GM12891 (cell line): ENCODE measurements at regions not wholly inside any gene's neighbourhood (a gene's known extent, or its start where the extent isn't known, plus 50 kb on each side); places are given as distances from the start of the nearest gene placed in this dataset.

ENCODE experiments used
- POLR2A ChIP-seq: IDR thresholded peaks from 2 replicates; pipeline ENCODE4 v1.6.1; 2011; ENCODE audit warnings: low read depth, low read length, control low read depth
- POLR2AphosphoS5 ChIP-seq: IDR thresholded peaks from 2 replicates; pipeline ENCODE4 v1.6.1; 2011; ENCODE audit warnings: low read depth, low read length, control low read depth

- no peak for TF ChIP-seq POLR2AphosphoS5
- TF ChIP-seq POLR2A = no peak
Measured at GRCh38 chr14:71863049-71863448, 69.2 kb upstream of the RGS6 start.
